NCI-H2081 (cell line): ENCODE measurements at regions not wholly inside any gene's neighbourhood (a gene's known extent, or its start where the extent isn't known, plus 50 kb on each side); places are given as distances from the start of the nearest gene placed in this dataset.
"Not testable (repeated sequence)": the region's sequence is repeated elsewhere in the genome, so short reads cannot be mapped to it uniquely, and the experiment has no call there.

Experiments
- DNase-seq, 2 experiments: peaks; one replicate each; lab custom pipeline; 2025; lab: John Stamatoyannopoulos, UW

GRCh38 chr2:59326581-59327365, 1085.6 kb upstream of the FANCL start:
- not testable (repeated sequence) for DNase-seq

DNA sequence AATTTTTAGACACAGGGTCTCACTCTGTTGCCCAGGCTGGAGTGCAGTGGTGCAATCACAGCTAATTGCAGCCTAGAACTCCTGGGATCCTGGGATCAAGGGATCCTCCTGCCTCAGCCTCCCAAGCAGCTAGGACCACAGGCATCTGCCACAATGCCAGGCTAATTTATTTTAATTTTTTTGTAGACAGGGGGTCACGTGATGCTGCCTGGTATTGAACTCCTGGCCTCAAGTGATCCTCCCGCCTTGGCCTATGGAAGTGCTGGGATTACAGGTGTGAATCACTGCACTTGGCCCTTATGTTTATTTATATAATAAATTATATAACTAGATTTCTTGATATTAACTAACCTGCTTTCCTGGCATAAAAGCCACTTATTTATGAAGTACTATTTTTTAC, 1081.7 kb upstream of the FANCL start:
- no peak for DNase-seq

GRCh38 chr2:59322005-59322404, 1080.9 kb upstream of the FANCL start:
- no peak for DNase-seq

DNA sequence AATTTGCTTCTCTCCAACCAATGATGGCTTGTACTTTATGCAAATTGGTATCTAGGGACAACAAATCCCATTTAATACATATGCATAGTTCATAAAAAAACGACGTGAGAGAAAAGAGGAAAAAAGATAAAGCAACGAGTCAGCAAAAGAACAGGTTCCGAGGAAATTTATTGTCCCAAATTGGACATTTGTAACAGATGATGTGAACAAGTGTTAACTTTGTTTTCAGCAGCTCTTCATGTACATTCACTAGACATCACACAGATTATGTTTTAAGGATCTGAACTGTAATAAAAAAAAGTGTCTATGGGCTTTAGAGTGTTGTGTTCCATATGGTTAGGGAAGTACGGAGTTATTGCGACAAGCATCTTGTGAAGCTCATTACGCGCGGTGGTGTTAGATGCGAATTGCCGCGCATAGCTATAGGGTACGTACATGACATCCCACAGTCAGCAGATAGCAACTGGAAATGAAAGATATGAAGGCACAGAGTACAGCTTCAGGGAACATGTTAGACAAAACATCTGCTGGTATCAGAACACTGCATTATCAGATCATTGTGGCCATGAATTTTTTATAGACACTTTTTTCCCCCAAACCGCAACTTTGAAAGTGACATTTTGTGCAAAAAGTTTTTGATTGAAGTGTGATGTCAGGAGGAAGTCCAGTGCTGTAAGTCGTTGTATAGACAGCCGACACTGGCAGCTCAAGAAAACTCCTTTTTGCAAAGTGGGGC, 1073.1 kb upstream of the FANCL start:
- no peak for DNase-seq

DNA sequence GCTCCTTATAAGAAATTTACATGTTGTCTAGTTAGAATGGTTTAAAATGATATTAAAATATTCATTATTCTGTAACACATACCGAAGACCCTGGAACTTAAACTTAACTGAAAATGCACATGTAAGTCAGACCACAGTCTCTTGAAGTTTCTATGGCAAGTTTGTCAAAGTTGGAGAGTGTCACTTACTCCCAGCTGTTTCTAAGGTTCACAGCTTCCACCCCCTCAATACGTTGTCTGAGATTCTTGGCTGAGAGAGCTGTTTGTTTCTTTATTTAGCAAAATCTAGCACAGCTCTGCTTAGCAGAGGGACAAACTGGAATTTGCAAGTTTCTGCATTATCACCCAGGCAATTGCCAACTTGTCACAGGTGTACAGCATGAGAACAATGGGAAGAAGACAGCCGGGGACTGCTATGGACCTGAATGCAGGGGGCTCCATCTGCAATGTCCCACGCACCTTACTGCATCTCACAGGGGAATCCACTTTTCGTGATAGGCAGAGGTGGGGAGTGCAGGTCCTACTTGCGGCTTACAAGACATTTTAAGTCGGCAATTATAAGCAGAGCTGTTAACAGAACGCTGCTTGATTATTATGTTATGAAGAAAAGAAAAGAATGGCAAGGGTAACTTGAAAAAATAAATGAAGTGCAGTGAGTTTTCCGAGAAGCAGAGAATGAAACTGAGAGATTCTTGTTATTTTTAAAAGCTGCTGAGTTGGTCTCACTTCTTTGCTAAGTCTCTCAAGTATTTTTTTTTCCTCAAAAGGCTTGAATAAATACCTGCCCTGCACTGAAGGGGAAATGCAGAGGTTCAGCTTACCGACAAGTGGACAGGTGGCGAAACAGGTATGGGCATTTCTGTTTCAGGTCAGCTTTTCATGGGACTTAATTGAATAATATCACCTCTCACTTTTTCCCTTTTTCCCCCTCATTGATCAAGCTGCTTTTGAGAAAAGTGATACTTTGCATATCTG, 1072.1 kb upstream of the FANCL start:
- no peak for DNase-seq

DNA sequence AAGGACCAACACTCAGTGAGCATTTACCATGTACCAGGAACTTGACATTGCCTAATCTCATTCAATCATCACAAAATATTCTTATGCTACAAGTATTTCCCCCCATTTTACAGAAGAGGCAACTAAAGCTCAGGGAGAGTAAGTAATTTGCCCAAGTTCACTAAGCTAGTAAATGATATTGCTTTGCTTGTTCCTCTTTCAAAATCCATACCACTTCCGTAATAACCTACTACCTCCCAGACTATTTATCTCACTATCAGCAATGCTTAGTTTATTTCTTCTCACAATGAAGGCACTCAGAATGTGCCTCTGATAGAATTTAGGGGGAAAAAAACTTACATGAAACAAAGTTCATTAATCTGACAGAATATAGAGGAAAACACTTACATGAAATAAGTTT, 1070.9 kb upstream of the FANCL start:
- DNase-seq = no peak

GRCh38 chr2:59308108-59308507, 1067.0 kb upstream of the FANCL start:
- no peak for DNase-seq

GRCh38 chr2:59307196-59307595, 1066.1 kb upstream of the FANCL start:
- DNase-seq = no peak

GRCh38 chr2:59303272-59303671, 1062.1 kb upstream of the FANCL start:
- DNase-seq = no peak

DNA sequence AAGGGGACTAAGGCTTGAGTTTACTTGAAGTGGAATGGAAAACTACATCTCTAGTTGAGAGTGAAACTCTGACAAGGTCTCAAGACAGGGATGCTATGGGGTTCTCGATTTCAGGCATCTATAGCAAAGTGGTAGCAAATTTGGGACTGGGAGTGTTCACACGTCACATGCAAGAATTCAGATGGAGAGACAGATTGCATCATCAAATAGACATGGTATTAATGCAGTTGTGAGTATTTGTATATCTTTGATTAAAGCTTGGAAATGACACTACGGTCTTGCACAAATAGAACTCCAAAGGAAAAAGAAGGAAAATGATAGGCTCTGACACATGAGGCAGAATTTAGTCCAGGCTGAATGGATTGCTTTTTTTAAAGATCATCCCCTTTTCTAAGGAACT, 1061.6 kb upstream of the FANCL start:
- no peak for DNase-seq

GRCh38 chr2:59301466-59302402, 1060.6 kb upstream of the FANCL start:
- DNase-seq = peak; percentile 38 to 77

- DNase-seq = no peak
Observed at GRCh38 chr2:59297816-59298215, 1056.7 kb upstream of the FANCL start.

- DNase-seq = no peak
Observed at GRCh38 chr2:59296279-59296678, 1055.2 kb upstream of the FANCL start.

DNA sequence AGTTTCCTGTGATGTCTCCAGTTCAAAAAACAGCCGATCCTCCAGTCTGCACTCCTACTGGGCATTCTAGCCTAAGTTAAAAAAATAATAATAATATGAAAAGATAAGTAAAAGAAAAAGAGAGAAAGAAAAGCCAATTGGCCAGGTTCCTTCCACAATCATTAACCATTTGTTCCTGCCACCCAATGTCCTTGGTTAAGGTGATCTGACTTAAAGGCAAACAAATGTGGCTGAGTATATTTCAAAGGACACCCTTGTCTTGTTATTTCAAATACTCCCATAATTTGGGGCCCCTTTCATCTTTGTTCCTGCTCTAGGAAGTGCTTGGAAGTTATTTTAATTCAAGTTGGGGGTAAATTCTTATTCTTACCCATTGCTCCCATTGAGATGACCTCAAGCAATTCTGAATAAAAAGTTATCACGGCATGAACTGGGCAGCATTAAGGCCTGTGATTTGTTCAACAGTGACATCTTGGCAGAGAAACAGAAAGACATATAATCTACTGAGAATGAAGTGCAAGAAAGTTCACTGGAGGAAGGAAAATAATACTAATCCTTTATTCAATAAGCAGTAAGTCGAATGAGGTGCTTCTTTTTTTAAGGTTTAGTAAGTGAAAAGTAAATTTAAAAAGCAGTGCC, 1054.5 kb upstream of the FANCL start:
- no peak for DNase-seq

DNA sequence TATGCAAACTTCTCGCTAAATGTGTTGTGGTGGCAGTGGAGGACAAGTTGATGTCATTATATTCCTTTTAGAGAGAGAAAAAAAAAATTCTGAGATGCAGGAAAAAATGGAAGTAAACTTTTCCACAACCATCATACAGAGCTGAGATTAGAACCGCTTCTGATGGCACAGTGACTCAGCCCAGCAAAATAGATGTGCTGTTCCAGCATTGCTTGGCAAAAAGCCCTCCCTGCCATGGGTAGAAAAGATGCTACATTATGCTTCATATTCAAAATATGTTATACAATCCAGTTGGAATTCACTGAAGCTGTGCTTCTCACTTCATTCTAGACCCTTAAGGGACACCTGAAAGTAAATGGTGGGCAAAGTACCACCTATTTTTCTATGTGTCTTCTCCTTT, 1047.6 kb upstream of the FANCL start:
- no peak for DNase-seq

DNA sequence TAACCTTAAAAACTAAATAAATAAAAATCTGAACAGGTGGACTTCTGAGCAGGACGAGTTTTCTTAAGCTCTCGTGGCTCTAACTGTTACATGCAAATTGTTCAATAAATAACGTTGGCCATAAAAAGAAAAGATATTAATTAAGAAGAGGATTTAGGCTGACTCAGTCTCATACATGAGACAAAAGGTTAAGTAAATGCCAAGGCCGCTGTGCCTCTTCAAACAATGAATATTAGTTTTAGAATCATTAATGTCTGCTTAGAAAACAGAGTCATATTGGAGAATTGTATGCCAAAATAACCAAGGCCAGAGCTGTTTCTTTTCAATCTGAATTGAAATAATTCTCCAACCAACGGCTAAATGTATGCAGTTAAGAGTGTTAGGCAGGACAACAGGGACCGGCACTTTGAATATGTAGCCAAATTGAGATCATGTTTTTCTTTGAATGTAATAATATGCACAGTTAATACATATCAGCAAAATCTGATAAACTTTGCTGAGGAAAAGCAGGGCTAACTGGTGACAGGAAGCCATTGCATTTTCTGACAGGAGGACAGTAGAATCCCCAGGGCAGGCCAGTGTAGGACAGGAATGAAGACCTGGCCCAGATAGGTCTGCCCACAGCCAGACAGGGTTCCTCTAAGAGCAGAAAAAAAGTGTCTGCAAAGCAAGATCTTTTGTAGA, 1041.4 kb upstream of the FANCL start:
- no peak for DNase-seq

- peak in 1 of 2 experiments; percentile 6 for DNase-seq
Observed at GRCh38 chr2:59277671-59278070, 1036.5 kb upstream of the FANCL start.

- DNase-seq = no peak
Observed at GRCh38 chr2:59276917-59277316, 1035.8 kb upstream of the FANCL start.

GRCh38 chr2:59276033-59276432, 1034.9 kb upstream of the FANCL start:
- DNase-seq = no peak

GRCh38 chr2:59266453-59266852, 1025.3 kb upstream of the FANCL start:
- DNase-seq = no peak
